ENCODE measurements at regions not wholly inside any gene's neighbourhood (a gene's known extent, or its start where the extent isn't known, plus 50 kb on each side); places are given as distances from the start of the nearest gene placed in this dataset.
"Not testable (repeated sequence)": the region's sequence is repeated elsewhere in the genome, so short reads cannot be mapped to it uniquely, and the experiment has no call there.

DNA sequence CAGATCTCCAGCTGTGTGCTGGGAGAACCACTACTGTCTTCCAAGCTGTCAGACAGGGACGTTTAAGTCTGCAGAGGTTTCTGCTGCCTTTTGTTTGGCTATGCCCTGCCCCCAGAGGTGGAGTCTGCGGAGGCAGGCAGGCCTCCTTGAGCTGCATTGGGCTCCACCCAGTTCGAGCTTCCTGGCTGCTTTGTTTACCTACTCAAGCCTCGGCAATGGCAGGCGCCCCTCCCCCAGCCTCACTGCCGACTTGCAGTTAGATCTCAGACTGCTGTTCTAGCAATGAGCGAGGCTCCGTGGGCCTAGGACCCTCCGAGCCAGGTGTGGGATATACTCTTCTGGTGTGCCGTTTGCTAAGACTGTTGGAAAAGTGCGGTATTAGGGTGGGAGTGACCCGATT, 206.8 kb upstream of the FBXO33 start:
- not testable (repeated sequence) for H3K4me3 Mint-ChIP-seq; H3K27ac Mint-ChIP-seq; DNase-seq; H3K4me1 Mint-ChIP-seq; H3K27me3 Mint-ChIP-seq; ATAC-seq (ENCODE audit: low read depth in 2 of 2)
- Mint-ChIP-seq H3K9me3 (peaks cover 10 to 31% (median 20%) of the 10 kb centered on the region in 7 donors), H3K36me3 (peaks cover 0 to 23% of the 10 kb centered on the region in 2 donors)

DNA sequence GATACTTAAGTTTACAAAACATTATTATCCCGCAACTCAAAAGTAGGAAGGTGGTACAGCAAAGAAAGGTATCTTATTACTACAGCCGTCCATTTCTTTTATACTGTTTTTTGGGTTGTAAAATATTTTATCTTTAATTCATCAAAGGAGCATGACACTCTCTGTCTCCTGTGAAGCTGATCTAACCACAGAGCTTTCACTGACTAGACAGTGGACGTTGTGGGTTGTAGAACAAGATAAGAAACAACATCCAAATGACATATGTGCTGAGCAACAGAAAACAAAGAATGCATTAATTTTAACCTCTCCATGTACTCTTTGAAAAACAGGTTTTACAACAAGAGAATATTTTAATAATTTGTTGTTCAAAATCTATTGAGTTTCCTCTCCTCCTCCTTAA, 195.9 kb upstream of the FBXO33 start:
- Mint-ChIP-seq H3K4me1 (no peaks in the 10 kb centered on the region), H3K36me3 (peaks cover 0 to 7% of the 10 kb centered on the region in 2 donors), H3K27me3 (no peaks in the 10 kb centered on the region), H3K9me3 (peaks cover 5 to 25% (median 17%) of the 10 kb centered on the region in 7 donors), H3K4me3 (no peak overlapping the region), H3K27ac (no peak overlapping the region)
- DNase-seq, result no peak
- ATAC-seq (ENCODE audit: low read depth in 2 of 2), result no peak

DNA sequence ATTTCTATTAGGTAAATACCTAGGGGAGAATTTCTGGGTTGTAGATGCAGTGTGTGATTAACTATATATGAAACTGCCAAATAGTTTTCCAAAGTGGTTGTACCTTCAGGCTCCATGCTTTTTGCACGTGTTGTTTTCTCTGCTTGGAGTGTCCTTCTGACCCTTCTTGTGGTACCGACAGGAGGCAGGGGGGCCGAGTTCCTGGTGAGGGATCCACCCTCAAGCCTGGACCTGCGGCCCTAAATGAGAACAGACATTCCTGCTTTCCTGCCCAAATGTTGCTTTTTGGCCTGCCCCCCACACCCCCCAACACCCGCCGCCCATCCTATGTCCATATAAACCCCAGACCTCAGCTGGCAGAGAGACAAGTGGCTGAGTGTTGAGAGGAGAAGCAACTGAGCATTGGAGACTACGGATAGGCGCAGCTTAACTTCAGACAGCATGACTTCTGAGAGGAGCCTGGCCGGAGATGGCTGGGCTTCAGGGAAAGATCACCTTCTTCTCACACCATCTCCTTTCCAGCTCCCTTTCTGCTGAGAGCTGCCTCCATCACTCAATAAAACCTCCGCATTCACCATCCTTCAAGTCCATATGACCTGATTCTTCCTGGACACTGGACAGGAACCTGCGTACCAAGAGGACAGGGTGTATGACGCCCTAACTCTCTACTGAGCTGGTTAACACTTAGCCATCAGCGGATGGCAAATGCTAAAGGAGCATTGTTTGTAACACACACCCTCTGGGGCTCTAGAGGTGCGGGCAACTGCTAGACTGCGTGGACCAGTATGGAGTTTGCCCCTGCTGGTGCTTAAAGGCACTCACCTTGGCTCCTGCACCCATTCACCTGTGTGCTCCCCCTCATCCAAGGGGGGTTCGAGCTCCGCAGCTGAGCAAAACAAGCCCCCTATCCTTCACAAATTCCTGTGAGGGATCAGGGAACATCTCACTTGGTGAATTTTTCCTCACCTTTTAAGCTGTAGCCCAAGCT, 194.7 kb upstream of the FBXO33 start:
- no peak for ATAC-seq (ENCODE audit: low read depth in 2 of 2)
- no peak for DNase-seq
- Mint-ChIP-seq H3K27ac (peak overlapping the region in 1 of 6 donors; percentile 33), H3K9me3 (peaks cover 13 to 33% (median 19%) of the 10 kb centered on the region in 7 donors), H3K4me1 (no peaks in the 10 kb centered on the region), H3K36me3 (peaks cover 0 to 7% of the 10 kb centered on the region in 2 donors), H3K27me3 (no peaks in the 10 kb centered on the region), H3K4me3 (no peak overlapping the region)

DNA sequence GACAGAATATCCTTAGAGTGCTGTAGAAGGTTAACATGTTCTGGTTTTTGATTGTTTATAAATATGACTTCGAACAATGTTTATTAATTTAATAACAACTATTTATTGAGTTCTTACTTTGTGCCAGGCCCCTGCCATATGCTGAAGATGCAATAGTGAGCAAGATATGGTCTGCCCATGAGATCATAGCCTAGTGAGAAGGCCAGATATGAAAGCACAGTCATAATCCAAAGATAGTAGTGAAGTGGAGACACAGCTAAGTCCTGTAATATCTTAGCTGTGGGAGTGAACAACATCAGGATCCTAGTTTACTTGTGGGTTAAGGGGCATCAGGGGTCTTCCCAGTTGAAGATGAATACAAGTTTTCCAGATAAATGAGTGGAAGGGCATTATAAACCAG, 189.4 kb upstream of the FBXO33 start:
- H3K9me3 Mint-ChIP-seq, result peaks cover 19 to 40% (median 23%) of the 10 kb centered on the region in 7 donors
- no peaks in the 10 kb centered on the region for H3K27me3 Mint-ChIP-seq
- H3K4me3 Mint-ChIP-seq, result no peak overlapping the region
- H3K36me3 Mint-ChIP-seq, result peaks cover 0 to 7% of the 10 kb centered on the region in 2 donors
- ATAC-seq (ENCODE audit: low read depth in 2 of 2), result no peak
- DNase-seq, result no peak
- H3K27ac Mint-ChIP-seq, result no peak overlapping the region
- no peaks in the 10 kb centered on the region for H3K4me1 Mint-ChIP-seq

DNA sequence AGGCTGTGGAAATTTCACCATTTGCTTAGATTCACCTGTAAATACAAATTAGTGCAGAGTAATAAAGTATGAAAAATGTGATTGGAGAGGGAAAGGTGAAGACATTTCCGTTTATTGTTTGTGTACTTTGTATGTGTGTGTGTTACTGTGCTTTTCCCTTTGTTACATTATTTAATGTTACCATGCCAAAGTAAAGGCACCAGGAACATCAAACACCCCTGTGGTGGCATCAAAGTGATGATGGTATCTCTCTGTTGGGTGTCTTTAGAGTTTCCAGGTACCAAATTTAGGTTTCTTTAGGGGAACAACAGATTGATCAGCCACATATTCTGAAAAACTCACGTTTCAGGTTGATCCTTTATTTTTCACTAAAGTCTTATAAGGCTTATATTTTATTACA, 189.0 kb upstream of the FBXO33 start:
- no peaks in the 10 kb centered on the region for H3K27me3 Mint-ChIP-seq
- H3K4me1 Mint-ChIP-seq, result no peaks in the 10 kb centered on the region
- DNase-seq (no peak), ATAC-seq (ENCODE audit: low read depth in 2 of 2) (no peak)
- H3K4me3 Mint-ChIP-seq, result no peak overlapping the region
- peaks cover 0 to 7% of the 10 kb centered on the region in 2 donors for H3K36me3 Mint-ChIP-seq
- H3K27ac Mint-ChIP-seq, result no peak overlapping the region
- H3K9me3 Mint-ChIP-seq, result peaks cover 21 to 40% (median 23%) of the 10 kb centered on the region in 7 donors

GRCh38 chr14:39617537-39617936, 185.3 kb upstream of the FBXO33 start:
- no peaks in the 10 kb centered on the region for H3K4me1 Mint-ChIP-seq
- H3K36me3 Mint-ChIP-seq, result no peaks in the 10 kb centered on the region
- H3K4me3 Mint-ChIP-seq, result no peak overlapping the region
- ATAC-seq (ENCODE audit: low read depth in 2 of 2) (no peak), DNase-seq (no peak)
- H3K27me3 Mint-ChIP-seq, result no peaks in the 10 kb centered on the region
- peaks cover 4 to 23% (median 14%) of the 10 kb centered on the region in 7 donors for H3K9me3 Mint-ChIP-seq
- no peak overlapping the region for H3K27ac Mint-ChIP-seq

- Mint-ChIP-seq H3K27ac (no peak overlapping the region), H3K4me1 (no peaks in the 10 kb centered on the region), H3K9me3 (peaks cover 0 to 18% (median 6%) of the 10 kb centered on the region in 7 donors), H3K36me3 (peaks cover 0 to 4% of the 10 kb centered on the region in 2 donors), H3K4me3 (no peak overlapping the region), H3K27me3 (no peaks in the 10 kb centered on the region)
- no peak for DNase-seq
- ATAC-seq (ENCODE audit: low read depth in 2 of 2), result no peak
Measured at GRCh38 chr14:39615352-39615751, 183.1 kb upstream of the FBXO33 start.

DNA sequence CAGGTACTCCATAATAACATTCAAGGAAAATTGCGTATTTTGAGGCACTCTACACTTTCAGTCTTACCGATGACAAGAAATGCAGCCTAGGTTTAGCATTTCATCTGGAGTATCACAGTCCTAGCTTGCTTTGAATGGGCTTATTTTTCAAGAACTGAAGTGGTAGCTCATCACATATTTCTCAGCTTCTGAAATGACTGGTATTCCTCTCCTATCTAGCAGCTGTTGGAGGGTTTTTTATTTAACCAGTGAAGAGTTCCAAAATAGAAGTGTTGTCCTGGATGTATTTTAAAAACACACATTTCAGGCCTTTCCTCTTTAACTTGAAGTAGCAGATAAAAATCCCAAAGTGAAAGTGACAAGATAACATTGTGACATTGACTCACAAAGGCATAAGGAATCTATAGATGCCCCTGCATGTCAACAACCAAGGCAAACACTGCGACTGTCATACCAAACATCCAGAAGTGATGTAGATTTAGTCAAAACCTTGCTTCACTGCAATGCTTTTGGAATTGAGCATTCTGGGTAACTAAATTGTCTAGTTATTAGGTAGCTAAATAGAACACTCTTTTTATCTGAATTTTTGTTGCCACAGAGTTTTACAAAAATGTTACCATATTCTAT, 182.2 kb upstream of the FBXO33 start:
- Mint-ChIP-seq H3K4me3 (no peak overlapping the region), H3K27ac (no peak overlapping the region), H3K9me3 (peaks cover 0 to 20% (median 3%) of the 10 kb centered on the region in 7 donors)

DNA sequence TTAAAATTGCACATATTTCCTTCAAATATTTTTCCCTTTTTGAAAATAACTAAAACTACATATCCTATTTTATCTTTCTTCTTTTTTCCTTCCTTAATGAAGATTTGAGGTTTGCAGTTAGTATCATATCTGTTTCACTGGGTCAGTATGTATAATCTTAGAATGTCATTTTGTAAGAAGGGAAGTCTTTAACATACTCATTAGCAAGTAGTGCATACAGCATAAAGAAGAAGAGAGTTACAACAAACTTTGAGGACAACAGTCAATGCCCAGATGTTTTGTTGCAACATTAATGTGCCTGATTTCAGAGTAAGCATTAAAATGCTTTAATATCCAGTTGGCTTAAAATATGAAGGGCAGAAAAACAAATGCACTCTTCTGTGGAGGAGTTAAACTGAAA, 176.9 kb upstream of the FBXO33 start:
- H3K36me3 Mint-ChIP-seq, result peaks cover 0 to 4% of the 10 kb centered on the region in 2 donors
- no peaks in the 10 kb centered on the region for H3K27me3 Mint-ChIP-seq
- no peak for ATAC-seq (ENCODE audit: low read depth in 2 of 2)
- no peak for DNase-seq
- peaks cover 0 to 27% (median 9%) of the 10 kb centered on the region in 7 donors for H3K9me3 Mint-ChIP-seq
- H3K27ac Mint-ChIP-seq, result no peak overlapping the region
- no peaks in the 10 kb centered on the region for H3K4me1 Mint-ChIP-seq
- no peak overlapping the region for H3K4me3 Mint-ChIP-seq

More for the DNA sequence above, 182.2 kb upstream of the FBXO33 start:
- H3K36me3 Mint-ChIP-seq, result peaks cover 0 to 4% of the 10 kb centered on the region in 2 donors
- DNase-seq (no peak), ATAC-seq (ENCODE audit: low read depth in 2 of 2) (no peak)
- H3K27me3 Mint-ChIP-seq, result no peaks in the 10 kb centered on the region
- no peaks in the 10 kb centered on the region for H3K4me1 Mint-ChIP-seq

- DNase-seq, result no peak
- Mint-ChIP-seq H3K4me1 (no peaks in the 10 kb centered on the region), H3K36me3 (peaks cover 0 to 4% of the 10 kb centered on the region in 2 donors), H3K9me3 (peaks cover 0 to 27% (median 10%) of the 10 kb centered on the region in 7 donors), H3K27me3 (no peaks in the 10 kb centered on the region), H3K4me3 (no peak overlapping the region), H3K27ac (no peak overlapping the region)
- no peak for ATAC-seq (ENCODE audit: low read depth in 2 of 2)
Measured at GRCh38 chr14:39607978-39608377, 175.7 kb upstream of the FBXO33 start.

DNA sequence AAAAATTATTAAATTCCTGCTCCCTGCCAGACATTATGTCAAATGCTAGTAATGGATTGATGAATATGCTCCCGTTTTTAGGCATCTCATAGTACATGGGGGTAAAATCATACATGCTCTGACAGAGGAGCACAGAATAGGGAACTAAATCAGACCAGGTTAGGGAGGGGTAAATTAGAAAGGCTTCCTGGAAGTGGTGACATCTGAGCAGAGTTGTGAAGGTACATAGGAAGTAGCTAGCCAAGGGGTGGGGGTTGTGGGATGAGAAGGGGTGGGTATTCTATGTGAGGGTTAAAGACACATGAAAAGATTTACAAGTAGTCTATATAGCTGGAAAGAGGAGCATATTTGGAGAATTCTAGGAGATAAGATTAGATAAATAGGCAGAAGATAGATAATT, 171.7 kb upstream of the FBXO33 start:
- Mint-ChIP-seq H3K4me1 (no peaks in the 10 kb centered on the region), H3K27ac (no peak overlapping the region), H3K27me3 (no peaks in the 10 kb centered on the region), H3K36me3 (no peaks in the 10 kb centered on the region), H3K4me3 (no peak overlapping the region), H3K9me3 (peaks cover 15 to 29% (median 25%) of the 10 kb centered on the region in 7 donors)
- ATAC-seq (ENCODE audit: low read depth in 2 of 2) (no peak), DNase-seq (no peak)

DNA sequence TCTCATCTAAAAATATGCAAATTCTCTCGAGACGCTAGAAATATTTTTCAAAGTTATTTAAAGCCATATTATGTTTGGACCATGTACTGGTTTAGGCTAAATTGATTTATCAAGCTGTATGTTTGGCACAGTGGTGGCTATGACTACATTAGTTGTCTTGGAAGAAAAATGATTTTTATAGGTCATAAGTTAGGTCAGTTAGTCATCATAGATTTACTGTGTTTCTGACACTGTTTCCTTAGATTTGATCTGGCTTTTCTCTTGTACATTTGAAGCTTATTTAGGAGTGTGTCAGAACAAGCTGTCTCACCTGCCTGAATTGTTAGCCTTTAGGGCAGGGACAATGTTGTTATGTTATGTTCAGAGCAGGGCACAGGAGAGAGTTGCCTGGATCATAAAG, 161.1 kb upstream of the FBXO33 start:
- H3K4me3 Mint-ChIP-seq, result no peak overlapping the region
- peaks cover 0 to 12% of the 10 kb centered on the region in 2 donors for H3K36me3 Mint-ChIP-seq
- ATAC-seq (ENCODE audit: low read depth in 2 of 2), result no peak
- no peak overlapping the region for H3K27ac Mint-ChIP-seq
- H3K4me1 Mint-ChIP-seq, result no peaks in the 10 kb centered on the region
- no peaks in the 10 kb centered on the region for H3K27me3 Mint-ChIP-seq
- peaks cover 8 to 42% (median 20%) of the 10 kb centered on the region in 7 donors for H3K9me3 Mint-ChIP-seq
- no peak for DNase-seq

- Mint-ChIP-seq H3K4me1 (no peaks in the 10 kb centered on the region), H3K36me3 (peaks cover 0 to 12% of the 10 kb centered on the region in 2 donors), H3K9me3 (peaks cover 11 to 39% (median 20%) of the 10 kb centered on the region in 7 donors), H3K27me3 (no peaks in the 10 kb centered on the region), H3K4me3 (no peak overlapping the region), H3K27ac (no peak overlapping the region)
- no peak for ATAC-seq (ENCODE audit: low read depth in 2 of 2)
- no peak for DNase-seq
Measured at GRCh38 chr14:39592116-39592789, 160.0 kb upstream of the FBXO33 start.
